ENCODE measurements at regions not wholly inside any gene's neighbourhood (a gene's known extent, or its start where the extent isn't known, plus 50 kb on each side); places are given as distances from the start of the nearest gene placed in this dataset.

DNA sequence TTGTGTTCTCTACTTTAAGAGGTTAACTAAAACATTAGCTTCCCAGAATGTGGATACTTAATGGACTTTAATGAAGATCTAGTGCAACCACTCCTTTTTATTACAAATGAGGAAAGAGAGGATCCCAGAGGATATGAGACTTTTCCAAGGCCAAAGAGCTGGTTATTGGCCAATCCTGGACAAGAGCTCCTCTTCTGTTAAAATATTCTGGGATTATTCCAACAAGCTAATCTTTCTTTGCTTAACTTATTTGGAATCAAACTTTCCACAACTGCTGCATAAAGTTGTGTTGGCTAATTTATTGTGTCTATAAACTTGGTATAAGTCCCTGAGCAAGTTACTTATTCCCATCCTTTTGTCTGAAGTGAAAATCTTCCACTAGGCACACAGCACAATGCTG, 174.2 kb upstream of the HCCS start:
- no peak for DNase-seq (ENCODE audit: insufficient read length)
- no peak for TF ChIP-seq POLR2AphosphoS5 (IDR thresholded peaks at IDR 0.05; ENCODE audit: low read depth, low read length)
- TF ChIP-seq POLR2A (IDR thresholded peaks at IDR 0.05; ENCODE audit: low read depth, low read length) = no peak
- no peak for TF ChIP-seq TAF1 (IDR thresholded peaks at IDR 0.05; ENCODE audit: borderline replicate concordance, low read depth, low read length)
- no peak for FAIRE-seq

DNA sequence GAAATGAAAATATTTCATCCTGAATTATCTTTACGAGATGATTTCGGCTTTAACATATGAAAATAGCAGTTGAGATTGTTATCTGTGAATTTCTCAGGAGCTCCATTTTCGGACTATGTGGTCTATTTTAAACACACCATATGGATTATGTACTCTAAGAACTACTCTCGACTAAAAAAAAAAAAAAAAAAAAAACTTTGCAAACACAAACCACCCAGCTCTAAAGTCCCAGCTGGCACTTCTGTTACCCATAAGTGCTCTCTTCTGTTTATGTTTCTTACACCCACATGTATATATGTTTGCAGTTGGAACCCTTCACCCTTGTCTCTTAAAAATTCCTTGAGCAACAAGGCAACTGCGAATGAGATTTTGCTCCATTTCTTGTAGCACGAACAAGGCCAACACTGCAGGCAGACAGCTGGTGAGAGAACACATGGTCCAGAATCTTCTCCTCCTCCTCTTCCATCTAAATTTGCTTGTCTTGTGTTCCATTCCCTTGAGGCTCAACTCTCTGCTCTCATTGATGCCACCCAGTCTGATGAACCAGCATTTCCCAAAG, 172.7 kb upstream of the HCCS start:
- no peak for TF ChIP-seq POLR2A (IDR thresholded peaks at IDR 0.05; ENCODE audit: low read depth, low read length)
- TF ChIP-seq POLR2AphosphoS5 (IDR thresholded peaks at IDR 0.05; ENCODE audit: low read depth, low read length) = no peak
- no peak for TF ChIP-seq TAF1 (IDR thresholded peaks at IDR 0.05; ENCODE audit: borderline replicate concordance, low read depth, low read length)
- DNase-seq (ENCODE audit: insufficient read length) (no peak), FAIRE-seq (no peak)

DNA sequence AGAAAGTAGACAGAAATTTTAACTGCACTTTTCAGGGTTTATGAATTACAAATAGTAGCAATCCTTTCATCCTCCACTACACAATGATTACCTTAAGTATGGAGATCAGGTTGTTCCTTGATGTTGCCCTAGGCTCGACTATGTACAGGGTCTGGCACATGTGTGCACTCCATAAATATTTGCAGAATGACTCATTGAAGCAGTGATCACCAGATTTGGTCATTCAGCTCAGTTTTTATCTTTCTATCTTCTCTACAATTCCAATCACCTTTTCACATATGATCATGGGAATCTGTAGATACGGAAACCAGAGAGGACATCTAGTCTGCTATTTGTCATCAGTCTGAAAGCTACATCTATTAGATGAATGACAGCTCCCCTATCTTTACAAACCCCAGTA, 171.7 kb upstream of the HCCS start:
- FAIRE-seq (no peak), DNase-seq (ENCODE audit: insufficient read length) (no peak)

GRCh38 chrX:10944136-10944885, 166.8 kb upstream of the HCCS start:
- TF ChIP-seq POLR2AphosphoS5 (IDR thresholded peaks at IDR 0.05; ENCODE audit: low read depth, low read length) (no peak), TAF1 (IDR thresholded peaks at IDR 0.05; ENCODE audit: borderline replicate concordance, low read depth, low read length) (no peak), POLR2A (IDR thresholded peaks at IDR 0.05; ENCODE audit: low read depth, low read length) (no peak)
- DNase-seq (ENCODE audit: insufficient read length) = no peak
- FAIRE-seq = no peak

More for the DNA sequence above, 171.7 kb upstream of the HCCS start:
- TF ChIP-seq POLR2A (IDR thresholded peaks at IDR 0.05; ENCODE audit: low read depth, low read length) = no peak
- TF ChIP-seq POLR2AphosphoS5 (IDR thresholded peaks at IDR 0.05; ENCODE audit: low read depth, low read length) = no peak
- no peak for TF ChIP-seq TAF1 (IDR thresholded peaks at IDR 0.05; ENCODE audit: borderline replicate concordance, low read depth, low read length)

- TF ChIP-seq TAF1 (IDR thresholded peaks at IDR 0.05; ENCODE audit: borderline replicate concordance, low read depth, low read length) (no peak), POLR2AphosphoS5 (IDR thresholded peaks at IDR 0.05; ENCODE audit: low read depth, low read length) (no peak), POLR2A (IDR thresholded peaks at IDR 0.05; ENCODE audit: low read depth, low read length) (no peak)
- DNase-seq (ENCODE audit: insufficient read length) (no peak), FAIRE-seq (no peak)
These were observed 165.6 kb upstream of the HCCS start for GRCh38 chrX:10945498-10945897.

DNA sequence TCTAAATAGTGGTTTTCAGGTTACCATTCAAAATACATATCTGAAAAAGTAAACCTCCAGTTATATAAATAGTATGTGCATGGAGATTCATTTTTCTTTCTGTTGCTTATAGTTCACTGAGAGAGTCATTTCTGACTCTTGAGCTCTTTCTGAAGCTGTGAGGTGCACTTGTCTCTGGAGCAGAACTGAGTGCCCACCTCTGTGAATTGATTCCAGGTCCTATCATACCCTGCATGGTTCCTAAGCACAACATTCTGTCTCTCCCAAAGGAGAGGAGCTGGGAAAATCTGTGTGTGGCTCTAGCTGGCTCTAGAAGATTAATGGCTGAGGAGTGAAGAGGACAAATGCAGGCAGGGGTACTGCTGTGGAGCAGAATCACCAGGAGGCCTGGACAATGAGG, 161.6 kb upstream of the HCCS start:
- no peak for TF ChIP-seq POLR2AphosphoS5 (IDR thresholded peaks at IDR 0.05; ENCODE audit: low read depth, low read length)
- no peak for TF ChIP-seq POLR2A (IDR thresholded peaks at IDR 0.05; ENCODE audit: low read depth, low read length)
- TF ChIP-seq TAF1 (IDR thresholded peaks at IDR 0.05; ENCODE audit: borderline replicate concordance, low read depth, low read length) = no peak
- no peak for FAIRE-seq

GRCh38 chrX:10952619-10953018, 158.5 kb upstream of the HCCS start:
- FAIRE-seq (no peak), DNase-seq (ENCODE audit: insufficient read length) (no peak)
- no peak for TF ChIP-seq TAF1 (IDR thresholded peaks at IDR 0.05; ENCODE audit: borderline replicate concordance, low read depth, low read length)
- no peak for TF ChIP-seq POLR2AphosphoS5 (IDR thresholded peaks at IDR 0.05; ENCODE audit: low read depth, low read length)
- no peak for TF ChIP-seq POLR2A (IDR thresholded peaks at IDR 0.05; ENCODE audit: low read depth, low read length)

More for the DNA sequence above, 161.6 kb upstream of the HCCS start:
- no peak for DNase-seq (ENCODE audit: insufficient read length)

- FAIRE-seq = no peak
- no peak for DNase-seq (ENCODE audit: insufficient read length)
- TF ChIP-seq POLR2A (IDR thresholded peaks at IDR 0.05; ENCODE audit: low read depth, low read length) = no peak
- TF ChIP-seq POLR2AphosphoS5 (IDR thresholded peaks at IDR 0.05; ENCODE audit: low read depth, low read length) = no peak
- TF ChIP-seq TAF1 (IDR thresholded peaks at IDR 0.05; ENCODE audit: borderline replicate concordance, low read depth, low read length) = no peak
These were observed 145.8 kb upstream of the HCCS start for GRCh38 chrX:10965174-10965798.

DNA sequence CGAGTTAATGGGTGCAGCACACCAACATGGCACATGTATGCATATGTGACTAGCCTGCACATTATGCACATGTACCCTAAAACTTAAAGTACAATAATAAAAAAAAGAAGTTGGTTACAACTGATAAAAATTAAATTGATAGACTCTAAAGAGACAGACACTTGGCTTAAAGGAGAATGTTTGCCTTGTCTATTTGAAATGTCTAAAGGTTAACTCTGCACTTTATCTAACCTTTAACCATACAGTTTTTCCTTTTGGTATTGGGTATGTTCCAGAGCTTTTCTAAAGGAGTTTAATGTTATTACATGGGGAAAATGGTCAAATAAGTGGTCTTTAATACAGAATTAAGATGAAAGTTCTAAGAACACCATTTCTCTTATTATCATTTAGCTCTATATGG, 145.1 kb upstream of the HCCS start:
- DNase-seq (ENCODE audit: insufficient read length) (no peak), FAIRE-seq (no peak)
- TF ChIP-seq POLR2A (IDR thresholded peaks at IDR 0.05; ENCODE audit: low read depth, low read length) (no peak), POLR2AphosphoS5 (IDR thresholded peaks at IDR 0.05; ENCODE audit: low read depth, low read length) (no peak), TAF1 (IDR thresholded peaks at IDR 0.05; ENCODE audit: borderline replicate concordance, low read depth, low read length) (no peak)

- DNase-seq (ENCODE audit: insufficient read length) (no peak), FAIRE-seq (no peak)
- TF ChIP-seq POLR2AphosphoS5 (IDR thresholded peaks at IDR 0.05; ENCODE audit: low read depth, low read length) = no peak
- no peak for TF ChIP-seq TAF1 (IDR thresholded peaks at IDR 0.05; ENCODE audit: borderline replicate concordance, low read depth, low read length)
- TF ChIP-seq POLR2A (IDR thresholded peaks at IDR 0.05; ENCODE audit: low read depth, low read length) = no peak
These were observed 140.0 kb upstream of the HCCS start for GRCh38 chrX:10971176-10971575.

GRCh38 chrX:10971759-10972158, 139.4 kb upstream of the HCCS start:
- no peak for TF ChIP-seq TAF1 (IDR thresholded peaks at IDR 0.05; ENCODE audit: borderline replicate concordance, low read depth, low read length)
- no peak for TF ChIP-seq POLR2AphosphoS5 (IDR thresholded peaks at IDR 0.05; ENCODE audit: low read depth, low read length)
- DNase-seq (ENCODE audit: insufficient read length) (no peak), FAIRE-seq (no peak)

- FAIRE-seq (no peak), DNase-seq (ENCODE audit: insufficient read length) (no peak)
- TF ChIP-seq TAF1 (IDR thresholded peaks at IDR 0.05; ENCODE audit: borderline replicate concordance, low read depth, low read length) = no peak
These were observed 138.4 kb upstream of the HCCS start for GRCh38 chrX:10972706-10973105.
